GM12891 (cell line): ENCODE measurements at regions not wholly inside any gene's neighbourhood (a gene's known extent, or its start where the extent isn't known, plus 50 kb on each side); places are given as distances from the start of the nearest gene placed in this dataset.

Experiments
- PAX5 ChIP-seq: IDR thresholded peaks from 2 replicates; pipeline ENCODE4 v1.6.1; 2011; ENCODE audit warnings: low read length, moderate library complexity, mild to moderate bottlenecking; ENCODE audit not compliant: insufficient read depth, severe bottlenecking
- POLR2A ChIP-seq: IDR thresholded peaks from 2 replicates; pipeline ENCODE4 v1.6.1; 2011; ENCODE audit warnings: low read depth, low read length, control low read depth
- POLR2AphosphoS5 ChIP-seq: IDR thresholded peaks from 2 replicates; pipeline ENCODE4 v1.6.1; 2011; ENCODE audit warnings: low read depth, low read length, control low read depth

DNA sequence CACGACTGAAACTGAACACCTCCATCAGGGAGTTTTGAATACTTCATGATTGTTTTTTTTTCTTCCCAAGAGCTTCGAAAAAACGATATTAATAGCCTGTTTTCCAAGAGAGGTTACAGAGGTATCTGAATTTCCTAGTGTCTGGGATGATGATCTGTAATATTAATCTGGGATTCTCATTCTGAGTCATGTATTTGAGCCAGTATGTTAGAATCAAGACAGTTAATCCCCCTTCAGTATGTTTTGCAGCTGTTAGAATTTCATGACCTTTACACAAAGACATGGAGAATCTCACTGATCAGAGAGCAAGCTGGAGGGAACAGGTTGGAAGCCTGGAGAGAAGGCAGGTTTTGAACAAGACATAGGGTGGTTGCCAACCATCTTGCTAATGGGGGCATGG is 234.5 kb upstream of the GAP43 start:
- TF ChIP-seq POLR2AphosphoS5 (no peak), PAX5 (no peak), POLR2A (no peak)
